HFFc6 (cell line): ENCODE measurements at regions not wholly inside any gene's neighbourhood (a gene's known extent, or its start where the extent isn't known, plus 50 kb on each side); places are given as distances from the start of the nearest gene placed in this dataset.

ENCODE experiments used
- DNase-seq: peaks from one replicate; pipeline ENCODE4 v3.0.0-alpha.2; 2018
- H3K27ac Mint-ChIP-seq: 2 replicates; pipeline ENCODE4 v1.8.0; 2020; ENCODE audit warnings: mild to moderate bottlenecking, mixed read lengths
- H3K27me3 Mint-ChIP-seq: 2 replicates; pipeline ENCODE4 v1.8.0; 2021; ENCODE audit warnings: mild to moderate bottlenecking, moderate library complexity, mixed read lengths; ENCODE audit not compliant: insufficient read depth
- H3K36me3 Mint-ChIP-seq: 2 replicates; pipeline ENCODE4 v1.8.0; 2021; ENCODE audit warnings: low read depth, mixed read lengths
- H3K4me1 Mint-ChIP-seq: 2 replicates; pipeline ENCODE4 v1.8.0; 2020; ENCODE audit warnings: low read depth, mixed read lengths
- H3K4me3 Mint-ChIP-seq: 2 replicates; pipeline ENCODE4 v1.8.0; 2020; ENCODE audit warnings: mild to moderate bottlenecking, moderate library complexity, mixed read lengths
- H3K9me3 Mint-ChIP-seq: 2 replicates; pipeline ENCODE4 v1.8.0; 2020; ENCODE audit warnings: mild to moderate bottlenecking, mixed read lengths
- TF ChIP-seq, protein P1 (sequence below): fragments of 200-600 bp; sonication (generic); IDR thresholded peaks from 2 replicates; pipeline ENCODE4 v1.5.0; 2021; ENCODE audit warnings: antibody characterized with exemption, mild to moderate bottlenecking

GRCh38 chr2:34372967-34373366, 773.9 kb upstream of the FAM98A start:
- H3K27me3 Mint-ChIP-seq, result no peaks in the 10 kb centered on the region
- H3K36me3 Mint-ChIP-seq, result no peaks in the 10 kb centered on the region
- H3K27ac Mint-ChIP-seq, result no peak overlapping the region
- TF ChIP-seq, protein P1, sequence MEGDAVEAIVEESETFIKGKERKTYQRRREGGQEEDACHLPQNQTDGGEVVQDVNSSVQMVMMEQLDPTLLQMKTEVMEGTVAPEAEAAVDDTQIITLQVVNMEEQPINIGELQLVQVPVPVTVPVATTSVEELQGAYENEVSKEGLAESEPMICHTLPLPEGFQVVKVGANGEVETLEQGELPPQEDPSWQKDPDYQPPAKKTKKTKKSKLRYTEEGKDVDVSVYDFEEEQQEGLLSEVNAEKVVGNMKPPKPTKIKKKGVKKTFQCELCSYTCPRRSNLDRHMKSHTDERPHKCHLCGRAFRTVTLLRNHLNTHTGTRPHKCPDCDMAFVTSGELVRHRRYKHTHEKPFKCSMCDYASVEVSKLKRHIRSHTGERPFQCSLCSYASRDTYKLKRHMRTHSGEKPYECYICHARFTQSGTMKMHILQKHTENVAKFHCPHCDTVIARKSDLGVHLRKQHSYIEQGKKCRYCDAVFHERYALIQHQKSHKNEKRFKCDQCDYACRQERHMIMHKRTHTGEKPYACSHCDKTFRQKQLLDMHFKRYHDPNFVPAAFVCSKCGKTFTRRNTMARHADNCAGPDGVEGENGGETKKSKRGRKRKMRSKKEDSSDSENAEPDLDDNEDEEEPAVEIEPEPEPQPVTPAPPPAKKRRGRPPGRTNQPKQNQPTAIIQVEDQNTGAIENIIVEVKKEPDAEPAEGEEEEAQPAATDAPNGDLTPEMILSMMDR, result no peak
- no peak for DNase-seq
- no peaks in the 10 kb centered on the region for H3K4me1 Mint-ChIP-seq
- no peak overlapping the region for H3K4me3 Mint-ChIP-seq
- H3K9me3 Mint-ChIP-seq, result peaks cover 25% of the 10 kb centered on the region

DNA sequence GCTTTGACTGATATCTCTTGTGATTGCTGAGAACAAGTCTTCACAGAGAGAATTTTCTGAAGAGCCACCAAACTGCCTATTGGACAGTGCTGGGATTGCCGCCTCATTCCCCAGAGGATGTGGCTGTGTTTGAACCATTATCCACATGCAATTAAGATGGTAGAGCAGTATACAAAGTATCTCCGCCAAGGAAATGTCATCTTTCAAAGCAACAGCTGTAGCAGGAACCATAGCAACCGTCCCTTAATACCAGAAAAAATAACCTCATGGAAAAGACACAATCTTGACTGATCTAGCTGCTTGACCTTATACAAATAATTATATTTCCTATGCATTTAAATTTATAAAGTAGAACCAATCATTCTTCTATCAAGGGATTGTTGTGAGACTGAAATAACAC, 772.6 kb upstream of the FAM98A start:
- Mint-ChIP-seq H3K36me3 (no peaks in the 10 kb centered on the region), H3K27ac (no peak overlapping the region), H3K9me3 (peaks cover 17% of the 10 kb centered on the region), H3K4me1 (no peaks in the 10 kb centered on the region), H3K27me3 (no peaks in the 10 kb centered on the region), H3K4me3 (no peak overlapping the region)
- no peak for DNase-seq
- TF ChIP-seq, protein P1, result no peak

GRCh38 chr2:34368304-34368703, 769.2 kb upstream of the FAM98A start:
- TF ChIP-seq, protein P1, result no peak
- Mint-ChIP-seq H3K36me3 (no peaks in the 10 kb centered on the region), H3K27me3 (no peaks in the 10 kb centered on the region), H3K4me3 (no peak overlapping the region), H3K4me1 (no peaks in the 10 kb centered on the region), H3K27ac (no peak overlapping the region), H3K9me3 (peaks cover 22% of the 10 kb centered on the region)
- DNase-seq, result no peak

GRCh38 chr2:34365932-34366331, 766.8 kb upstream of the FAM98A start:
- no peak overlapping the region for H3K4me3 Mint-ChIP-seq
- no peaks in the 10 kb centered on the region for H3K27me3 Mint-ChIP-seq
- H3K27ac Mint-ChIP-seq, result no peak overlapping the region
- no peaks in the 10 kb centered on the region for H3K36me3 Mint-ChIP-seq
- peaks cover 16% of the 10 kb centered on the region for H3K9me3 Mint-ChIP-seq
- DNase-seq, result no peak
- TF ChIP-seq, protein P1, result no peak
- no peaks in the 10 kb centered on the region for H3K4me1 Mint-ChIP-seq

- TF ChIP-seq, protein P1, result no peak
- no peak for DNase-seq
- H3K27ac Mint-ChIP-seq, result no peak overlapping the region
- H3K36me3 Mint-ChIP-seq, result no peaks in the 10 kb centered on the region
- no peaks in the 10 kb centered on the region for H3K27me3 Mint-ChIP-seq
- H3K4me3 Mint-ChIP-seq, result no peak overlapping the region
- H3K4me1 Mint-ChIP-seq, result no peaks in the 10 kb centered on the region
- H3K9me3 Mint-ChIP-seq, result peaks cover 16% of the 10 kb centered on the region
Measured at GRCh38 chr2:34365512-34365911, 766.4 kb upstream of the FAM98A start.

DNA sequence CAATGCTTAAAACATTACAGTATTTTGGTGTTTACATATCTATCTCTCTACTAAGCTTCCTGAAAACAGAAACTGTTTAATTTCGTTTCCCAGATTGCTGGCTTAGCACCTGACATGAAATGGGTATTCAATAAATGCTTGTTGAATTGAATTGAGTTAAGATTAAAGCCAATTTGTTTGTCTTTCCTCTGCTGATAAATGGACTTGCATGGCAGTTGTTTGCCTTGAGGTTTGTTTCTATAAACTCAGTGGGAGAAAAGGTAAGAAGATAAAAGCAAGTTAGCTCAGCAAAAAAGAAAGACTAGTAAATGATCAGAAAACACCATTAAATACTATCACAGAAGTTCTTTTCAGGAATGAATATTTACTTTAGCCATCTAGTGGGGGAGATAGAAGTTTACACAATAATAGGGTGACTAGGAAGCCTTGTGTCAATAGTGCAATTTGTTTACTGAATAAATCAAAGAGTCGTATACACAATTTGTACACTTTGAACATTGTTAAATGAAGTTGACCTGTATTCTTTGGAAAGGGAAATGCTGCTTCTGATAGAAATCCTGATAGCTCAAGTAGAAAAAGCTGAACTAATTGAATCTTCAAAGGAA, 754.5 kb upstream of the FAM98A start:
- Mint-ChIP-seq H3K36me3 (no peaks in the 10 kb centered on the region), H3K4me3 (no peak overlapping the region), H3K27ac (no peak overlapping the region), H3K9me3 (peaks cover 31% of the 10 kb centered on the region), H3K4me1 (no peaks in the 10 kb centered on the region), H3K27me3 (no peaks in the 10 kb centered on the region; the same call in 1 of the 2 replicates)
- DNase-seq, result no peak
- TF ChIP-seq, protein P1, result no peak
